ENCODE measurements at regions not wholly inside any gene's neighbourhood (a gene's known extent, or its start where the extent isn't known, plus 50 kb on each side); places are given as distances from the start of the nearest gene placed in this dataset.

DNA sequence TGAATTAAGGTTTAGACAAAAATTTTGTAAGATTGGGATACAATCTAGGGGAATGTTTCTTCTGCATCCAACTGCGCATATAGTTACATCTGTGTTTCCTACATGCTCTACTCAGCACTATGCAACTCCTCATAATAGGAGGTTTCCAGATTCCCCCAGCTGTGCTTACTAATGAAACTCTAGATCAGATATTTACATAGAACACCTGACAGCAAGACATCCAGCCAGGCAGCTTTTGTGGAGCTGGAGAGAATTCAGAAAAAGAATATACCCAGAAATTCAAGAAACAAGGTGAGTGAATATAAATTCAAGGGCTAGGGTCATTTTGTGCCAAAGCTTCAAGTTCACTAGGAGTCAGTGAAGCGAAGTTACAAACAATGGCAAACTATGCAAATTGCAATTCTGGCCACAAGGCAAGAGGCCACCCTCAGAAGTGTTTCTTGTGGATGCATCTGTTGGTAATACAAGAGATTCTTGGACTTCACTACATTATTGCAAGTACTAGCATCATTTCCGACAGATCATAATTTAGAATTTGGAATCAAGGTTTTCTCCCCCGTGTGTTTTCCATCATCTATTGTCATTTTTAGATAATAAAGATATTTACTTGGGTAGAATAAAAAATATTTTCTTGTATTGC lies 341.2 kb upstream of the NAV3 start:
- no peak for DNase-seq

DNA sequence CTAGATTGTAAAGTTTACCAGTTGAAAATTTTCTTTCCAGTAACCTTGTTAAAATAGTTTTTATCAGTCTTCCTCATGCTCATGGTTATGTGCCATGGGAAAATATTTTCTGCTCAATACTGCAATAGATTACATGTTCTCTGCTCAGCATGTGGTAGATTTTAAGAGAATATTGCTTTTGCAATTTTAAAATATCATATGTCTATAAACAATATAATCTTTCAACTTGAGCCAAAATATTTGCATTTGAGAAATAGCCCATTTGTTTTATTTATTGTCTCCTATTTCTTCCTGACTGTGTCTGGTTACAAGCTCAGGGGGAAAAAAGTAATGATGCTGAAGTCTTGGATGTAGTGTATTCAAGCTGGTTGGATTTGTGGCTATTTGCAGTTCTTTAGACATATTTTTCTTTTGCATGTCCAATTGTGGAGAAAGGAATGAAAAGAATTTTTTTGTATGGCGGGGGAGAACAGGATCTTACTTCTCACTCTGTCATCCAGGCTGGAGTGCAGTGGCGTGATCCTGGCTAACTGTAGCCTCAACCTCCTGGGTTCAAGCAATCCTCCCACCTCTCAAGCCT lies 342.6 kb upstream of the NAV3 start:
- DNase-seq: no peak

- DNase-seq: no peak
Measured at GRCh38 chr12:77486872-77487271, 343.8 kb upstream of the NAV3 start.

- no peak for DNase-seq
Measured at GRCh38 chr12:77485961-77486854, 344.5 kb upstream of the NAV3 start.

- DNase-seq: no peak
Measured at GRCh38 chr12:77481687-77482086, 349.0 kb upstream of the NAV3 start.

GRCh38 chr12:77477907-77478533 lies 352.7 kb upstream of the NAV3 start:
- no peak for DNase-seq

GRCh38 chr12:77471801-77472200 lies 358.9 kb upstream of the NAV3 start:
- DNase-seq: no peak

DNA sequence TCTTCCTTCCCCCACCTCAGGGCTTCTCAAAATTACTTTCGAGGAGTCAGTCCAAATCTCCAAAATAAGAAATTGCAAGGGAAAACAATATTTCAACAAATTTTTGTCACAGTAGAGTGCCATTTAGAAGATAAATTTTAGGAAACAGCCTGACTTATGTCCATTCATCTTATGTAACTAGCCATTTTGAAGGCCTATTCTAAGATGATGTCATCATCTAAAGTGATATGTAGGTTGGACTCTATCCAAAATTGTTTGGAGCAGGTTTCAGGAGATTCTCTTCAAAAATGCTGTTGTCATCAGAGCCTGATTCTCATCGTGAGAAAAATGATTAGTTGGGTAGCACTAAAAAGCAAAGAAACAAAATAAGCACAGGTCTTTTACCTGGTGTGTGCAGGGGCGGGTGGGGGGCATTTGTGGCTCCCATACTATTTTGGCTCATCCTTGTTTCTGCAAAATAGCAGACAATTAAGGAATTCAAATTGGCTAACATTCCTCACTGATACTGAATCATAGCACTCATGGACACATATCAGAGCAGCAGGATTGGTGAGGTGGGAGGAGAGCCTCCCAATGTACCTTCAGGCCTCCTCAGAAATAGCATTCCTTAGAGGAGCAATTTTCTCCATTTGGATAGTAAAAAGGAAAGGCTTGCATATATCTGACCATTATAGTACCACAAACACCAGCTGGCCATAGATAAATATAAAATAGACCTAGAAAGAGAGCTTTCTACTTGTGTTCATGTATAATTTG lies 360.9 kb upstream of the NAV3 start:
- no peak for DNase-seq

- no peak for DNase-seq
Measured at GRCh38 chr12:77442633-77443032, 377.3 kb upstream of the E2F7 start.

DNA sequence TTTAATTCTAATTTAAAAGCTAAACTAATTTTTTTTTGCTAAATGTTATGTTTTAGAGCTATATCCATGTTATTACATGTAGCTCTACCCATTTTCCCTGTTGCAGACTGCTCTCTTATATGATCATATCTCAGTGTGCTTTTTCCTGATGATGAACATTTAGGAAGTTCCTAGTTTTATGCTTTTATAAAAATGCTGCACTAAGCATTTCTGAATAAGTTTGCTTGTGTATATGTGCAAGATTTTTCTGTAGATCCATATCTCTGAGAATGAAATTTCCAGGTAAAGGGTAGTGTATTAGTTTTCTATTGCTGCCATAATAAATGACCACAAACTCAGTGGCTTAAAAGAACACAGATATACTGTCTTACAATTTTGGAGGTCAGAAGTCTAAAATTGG lies 374.4 kb upstream of the E2F7 start:
- no peak for DNase-seq

DNA sequence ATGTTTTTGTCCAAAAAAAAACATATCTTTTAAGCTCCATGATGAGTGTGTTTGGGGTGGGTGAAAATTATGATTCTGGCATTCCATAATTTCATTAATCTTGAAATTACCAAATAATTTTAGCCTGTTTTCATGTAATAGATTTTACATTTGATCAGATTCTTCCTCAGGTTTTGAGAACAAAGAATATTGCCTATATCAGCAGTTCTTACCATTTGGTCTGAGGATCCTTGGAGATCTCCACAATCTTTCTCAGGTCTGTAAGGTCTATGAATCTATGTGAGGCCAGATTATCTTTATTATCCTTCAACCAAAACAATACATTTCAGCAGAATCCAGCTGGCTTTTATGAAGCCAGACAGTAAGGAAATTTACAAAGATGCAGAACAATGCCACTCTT lies 373.3 kb upstream of the E2F7 start:
- no peak for DNase-seq

GRCh38 chr12:77437206-77437605 lies 371.8 kb upstream of the E2F7 start:
- no peak for DNase-seq

DNA sequence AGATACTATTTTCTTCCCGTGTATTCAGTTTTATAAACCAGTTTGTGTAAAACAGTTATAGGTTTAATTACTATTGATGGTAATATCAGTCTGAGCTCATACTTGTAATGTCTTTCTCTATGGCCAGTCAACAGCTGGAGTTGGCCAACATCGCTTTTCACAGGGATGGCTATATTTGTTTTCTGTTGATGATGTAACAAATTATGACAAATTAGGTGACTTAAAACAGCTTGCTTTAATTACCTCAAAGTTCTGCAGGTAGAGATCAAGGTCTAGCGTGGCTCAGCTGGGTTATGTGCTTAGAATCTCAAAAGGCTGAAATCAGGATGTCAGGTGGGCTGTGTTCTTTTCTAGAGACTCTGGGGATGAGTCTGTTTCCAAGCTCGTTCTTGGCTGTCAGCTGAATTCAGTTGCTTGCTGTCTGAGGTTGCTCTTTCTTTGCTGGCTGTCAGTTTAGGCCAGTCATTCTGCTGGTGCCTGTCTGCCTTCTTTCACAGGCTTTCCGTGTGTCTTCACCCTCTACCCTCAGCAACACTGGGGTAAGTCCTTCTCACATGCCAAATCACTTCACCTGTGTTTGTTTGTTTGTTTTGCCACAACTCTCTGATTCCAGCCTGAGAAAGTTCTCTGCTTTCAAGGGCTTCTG lies 370.2 kb upstream of the E2F7 start:
- no peak for DNase-seq

DNA sequence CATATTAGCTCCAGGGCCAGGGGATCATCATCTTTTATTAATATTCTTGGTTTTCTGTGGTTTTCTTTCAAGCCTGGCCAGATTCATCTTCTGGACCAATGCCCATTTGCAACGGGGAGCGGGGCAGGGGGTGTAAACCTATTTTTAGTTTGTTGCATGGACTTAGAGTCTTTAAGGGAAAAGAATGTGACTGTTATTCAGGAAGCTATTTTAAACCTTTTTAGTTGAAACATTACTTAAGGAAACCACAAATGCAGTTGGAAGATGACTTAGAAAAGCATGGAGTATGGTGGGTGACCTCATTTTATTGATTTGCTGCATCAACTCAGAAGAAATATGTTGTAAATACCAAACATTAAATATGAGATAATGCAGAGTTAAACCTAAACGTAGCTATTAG lies 368.4 kb upstream of the E2F7 start:
- DNase-seq: no peak

GRCh38 chr12:77429426-77429825 lies 364.1 kb upstream of the E2F7 start:
- no peak for DNase-seq

DNA sequence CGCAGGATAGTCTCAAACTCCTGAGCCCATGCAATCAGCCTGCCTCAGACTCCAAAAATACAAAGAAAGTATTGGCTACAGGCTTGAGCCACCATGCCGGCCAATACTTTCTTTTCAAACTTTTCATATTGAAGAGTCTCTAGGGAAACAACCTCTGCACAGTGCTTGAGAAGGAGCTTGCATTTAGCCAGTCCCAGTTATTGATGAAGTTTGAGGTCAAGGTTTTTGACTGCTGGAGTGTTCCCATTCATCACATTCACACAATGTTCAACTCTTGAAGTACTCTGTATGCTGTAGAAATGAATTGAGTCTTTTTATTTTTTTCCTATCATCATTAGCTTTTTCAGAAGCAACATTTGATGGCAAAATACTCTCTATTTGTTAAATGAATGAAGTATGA lies 355.8 kb upstream of the E2F7 start:
- DNase-seq: no peak

GRCh38 chr12:77409551-77409950 lies 344.2 kb upstream of the E2F7 start:
- no peak for DNase-seq

- no peak for DNase-seq
Measured at GRCh38 chr12:77407931-77408330, 342.6 kb upstream of the E2F7 start.

DNA sequence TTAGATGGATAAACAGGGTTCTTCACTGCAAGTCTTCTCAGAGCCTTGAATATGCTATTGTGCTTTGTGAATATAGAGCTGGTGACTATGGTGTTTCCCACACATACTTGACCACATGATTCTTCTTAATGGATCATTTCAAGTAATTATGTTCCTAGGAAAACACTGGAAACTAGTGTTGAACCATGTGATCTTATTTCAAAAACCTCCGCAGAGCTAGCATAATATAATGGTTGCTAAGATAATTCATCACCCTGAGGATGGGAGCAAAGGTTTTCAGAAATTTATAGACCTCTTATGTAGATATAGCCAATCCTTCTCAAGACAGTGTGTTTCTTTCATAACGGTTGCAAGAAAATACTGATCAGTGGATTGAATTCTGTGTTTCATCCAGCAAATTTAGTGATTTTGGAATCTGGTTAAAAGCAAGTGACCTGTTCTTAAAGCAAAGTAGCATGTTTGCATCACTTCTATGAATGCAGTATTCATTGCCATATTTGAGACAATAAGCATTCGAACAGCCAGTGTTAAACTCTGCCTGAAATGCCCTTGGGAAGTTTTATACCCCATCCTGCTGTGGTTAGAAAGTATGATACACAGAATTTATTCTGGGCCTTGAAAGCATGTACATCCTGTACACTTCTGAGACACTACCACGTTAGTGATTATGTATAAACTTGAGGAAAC lies 341.0 kb upstream of the E2F7 start:
- no peak for DNase-seq

DNA sequence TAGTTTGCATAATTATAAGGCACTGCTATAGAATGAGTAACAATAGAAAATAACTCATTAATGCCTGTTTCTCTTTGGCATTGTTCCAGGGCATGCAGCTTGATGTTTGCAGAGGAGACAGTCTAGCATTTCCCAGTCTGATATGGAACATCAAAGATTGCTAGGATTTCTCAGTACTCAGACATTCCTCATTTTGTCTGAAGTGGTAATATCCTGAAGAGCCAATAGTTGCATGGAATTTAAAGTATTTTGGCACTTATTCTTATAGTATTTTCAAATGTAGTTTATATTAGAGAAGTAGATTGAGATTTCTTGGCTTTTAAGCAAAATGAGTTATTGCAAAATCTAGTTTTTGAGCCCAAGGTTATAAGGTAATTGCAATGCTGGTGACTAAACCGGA lies 337.3 kb upstream of the E2F7 start:
- no peak for DNase-seq

DNA sequence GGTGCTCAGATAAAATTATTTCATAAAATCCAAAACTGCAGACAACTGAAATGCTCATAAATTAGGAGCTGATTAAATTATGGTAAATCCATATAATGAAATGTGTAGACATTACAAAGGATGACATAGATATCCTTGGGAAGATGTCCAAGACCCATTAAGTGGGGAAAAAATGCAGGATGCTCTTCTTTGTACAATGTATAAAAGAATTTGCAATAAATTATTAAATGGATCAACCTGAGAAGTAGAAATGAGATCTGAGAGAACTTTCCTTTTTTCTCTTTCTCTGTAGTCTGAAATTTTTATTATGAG lies 336.4 kb upstream of the E2F7 start:
- DNase-seq: no peak
